PC-3 (cell line): ENCODE measurements at regions not wholly inside any gene's neighbourhood (a gene's known extent, or its start where the extent isn't known, plus 50 kb on each side); places are given as distances from the start of the nearest gene placed in this dataset.

Experiments
- CTCF ChIP-seq: fragments of 300-600 bp; sonication (generic); conservative IDR thresholded peaks from 2 replicates; pipeline ENCODE4 v1.5.1; 2017; ENCODE audit warnings: antibody characterized with exemption, low read depth, mild to moderate bottlenecking, low read length
- EZH2phosphoT487 ChIP-seq: fragments of 300-600 bp; sonication (generic); IDR thresholded peaks from 2 replicates; pipeline ENCODE4 v1.6.1; 2018; ENCODE audit warnings: mild to moderate bottlenecking, antibody characterized with exemption, low read length, borderline replicate concordance

GRCh38 chr6:94213226-94213625 lies 793.9 kb upstream of the EPHA7 start:
- TF ChIP-seq CTCF (no peak), EZH2phosphoT487 (no peak)
